B cell (primary cell): ENCODE measurements at regions not wholly inside any gene's neighbourhood (a gene's known extent, or its start where the extent isn't known, plus 50 kb on each side); places are given as distances from the start of the nearest gene placed in this dataset.

Source experiments
- ATAC-seq: fragments of 200-7000 bp; cut with Tn5 transposase; one replicate; pipeline ENCODE4 v1.10.0; 2021; ENCODE audit warnings: low read depth, mild to moderate bottlenecking, moderate number of reproducible peaks, moderate library complexity
- CTCF ChIA-PET: fragments of 350-600 bp; sonication (Branson Sonifier 250); formaldehyde crosslinking; loops from one replicate; lab custom pipeline; 2021; ENCODE audit warnings: antibody characterized with exemption, inconsistent platforms; lab: Charles Lee
- POLR2A ChIA-PET: fragments of 350-600 bp; sonication (Branson Sonifier 250); formaldehyde crosslinking; loops from one replicate; lab custom pipeline; 2021; ENCODE audit warnings: antibody characterized with exemption; lab: Charles Lee
- DNase-seq: peaks from one replicate; pipeline ENCODE4 v3.0.0; 2013
- H2AFZ ChIP-seq: 2 replicates; pipeline ENCODE4 v1.6.1; 2012; ENCODE audit warnings: mild to moderate bottlenecking, low read depth, low read length; ENCODE audit not compliant: insufficient read depth, poor library complexity, severe bottlenecking
- H3K27ac ChIP-seq, 2 donors: 1 replicate in 1 of 2; 2 replicates in 1 of 2; pipeline ENCODE4 v1.5.1; 2012 to 2013; ENCODE audit warnings: low read length in 2 of 2, mild to moderate bottlenecking in 2 of 2, moderate library complexity in 1 of 2
- H3K27me3 ChIP-seq, 4 experiments: fragments of 200-600 bp in 1 of 4; sonication (generic) in 1 of 4; replicated peaks in 1 of 4; 1 replicate in 2 of 4; 2 replicates in 2 of 4; pipeline versions ENCODE4 v1.6.1 to v1.7.0; 2013 to 2016; ENCODE audit warnings: low read length in 3 of 4, mild to moderate bottlenecking in 2 of 4, mixed read lengths in 1 of 4, moderate library complexity in 1 of 4; ENCODE audit not compliant: insufficient read depth in 4 of 4, control insufficient read depth in 3 of 4; ENCODE audit errors: control extremely low read depth in 1 of 4
- H3K36me3 ChIP-seq, 2 experiments: replicated peaks in 1 of 2; 1 replicate in 1 of 2; 2 replicates in 1 of 2; pipeline versions ENCODE4 v1.6.1 to v1.7.1; 2013; ENCODE audit warnings: low read length in 1 of 2; ENCODE audit not compliant: insufficient read depth in 2 of 2, control insufficient read depth in 1 of 2; ENCODE audit errors: control extremely low read depth in 1 of 2, extremely low read depth in 1 of 2
- H3K4me1 ChIP-seq, 2 donors: fragments of 200-600 bp in 1 of 2; sonication (generic) in 1 of 2; 1 replicate in 1 of 2; 2 replicates in 1 of 2; pipeline versions ENCODE4 v1.5.1 to v1.6.1; 2013 to 2017; ENCODE audit warnings: low read length in 2 of 2; ENCODE audit not compliant: control insufficient read depth in 2 of 2, insufficient read depth in 2 of 2
- H3K4me2 ChIP-seq: replicated peaks from 2 replicates; pipeline ENCODE3; 2012; ENCODE audit warnings: mild to moderate bottlenecking, low read depth, low read length; ENCODE audit not compliant: poor library complexity, severe bottlenecking
- H3K4me3 ChIP-seq, 5 experiments: fragments of 200-600 bp in 1 of 5; sonication (generic) in 1 of 5; 1 replicate in 3 of 5; 2 replicates in 2 of 5; pipeline versions ENCODE4 v1.5.1 to v1.7.0; 2011 to 2016; ENCODE audit warnings: low read length in 4 of 5, mild to moderate bottlenecking in 4 of 5, low read depth in 2 of 5, control low read depth in 1 of 5, moderate library complexity in 1 of 5; ENCODE audit not compliant: insufficient read depth in 1 of 5; ENCODE audit errors: control extremely low read depth in 1 of 5, extremely low read depth in 1 of 5
- H3K79me2 ChIP-seq: fragments of 200-600 bp; sonication (generic); one replicate; pipeline ENCODE4 v1.6.0; 2016; ENCODE audit warnings: low read length; ENCODE audit not compliant: control insufficient read depth, insufficient read depth
- H3K9ac ChIP-seq: fragments of 200-600 bp; sonication (generic); 2 replicates; pipeline ENCODE4 v1.6.1; 2017; ENCODE audit warnings: mild to moderate bottlenecking, low read length, moderate library complexity
- H3K9me3 ChIP-seq, 3 donors: one replicate each; pipeline versions ENCODE4 v1.6.1 to v1.7.1; 2013; ENCODE audit warnings: low read length in 2 of 3; ENCODE audit not compliant: control insufficient read depth in 2 of 3, insufficient read depth in 1 of 3; ENCODE audit errors: control extremely low read depth in 1 of 3
- H4K20me1 ChIP-seq: 2 replicates; pipeline ENCODE4 v1.6.0; 2012; ENCODE audit warnings: mild to moderate bottlenecking, low read length; ENCODE audit not compliant: insufficient read depth, control insufficient read depth, poor library complexity, severe bottlenecking
- H3K27ac Mint-ChIP-seq: one replicate; pipeline ENCODE4 v1.8.0; 2021; ENCODE audit warnings: mixed read lengths
- H3K27me3 Mint-ChIP-seq: one replicate; pipeline ENCODE4 v1.8.0; 2021; ENCODE audit warnings: mixed read lengths
- H3K4me1 Mint-ChIP-seq: one replicate; pipeline ENCODE4 v1.8.0; 2021; ENCODE audit warnings: mixed read lengths
- H3K4me3 Mint-ChIP-seq: one replicate; pipeline ENCODE4 v1.8.0; 2021; ENCODE audit warnings: mixed read lengths
- H3K9me3 Mint-ChIP-seq: one replicate; pipeline ENCODE4 v1.8.0; 2022; ENCODE audit warnings: mixed read lengths; ENCODE audit not compliant: insufficient read depth
- CTCF ChIP-seq: fragments of 200-600 bp; IDR thresholded peaks from one replicate; pipeline ENCODE4 v1.8.0; 2022; ENCODE audit warnings: antibody characterized with exemption, mild to moderate bottlenecking
- EZH2 ChIP-seq: IDR thresholded peaks from 2 replicates; pipeline ENCODE4 v1.6.1; 2012; ENCODE audit warnings: borderline replicate concordance, low read depth, mild to moderate bottlenecking, moderate library complexity, low read length; ENCODE audit not compliant: insufficient read depth, poor library complexity, severe bottlenecking
- whole genome bisulfite sequencing: methylation state at CpG from one replicate; pipeline ENCODE4 v1.1.5; 2013; ENCODE audit warnings: missing lambda C conversion rate; ENCODE audit not compliant: insufficient coverage; 5-methylcytosine and 5-hydroxymethylcytosine counted together
- intact Hi-C: fragments of 100-400 bp; cut with micrococcal nuclease; formaldehyde crosslinking; loops from one replicate; pipeline ENCODE4 v1.10.0; 2022

DNA sequence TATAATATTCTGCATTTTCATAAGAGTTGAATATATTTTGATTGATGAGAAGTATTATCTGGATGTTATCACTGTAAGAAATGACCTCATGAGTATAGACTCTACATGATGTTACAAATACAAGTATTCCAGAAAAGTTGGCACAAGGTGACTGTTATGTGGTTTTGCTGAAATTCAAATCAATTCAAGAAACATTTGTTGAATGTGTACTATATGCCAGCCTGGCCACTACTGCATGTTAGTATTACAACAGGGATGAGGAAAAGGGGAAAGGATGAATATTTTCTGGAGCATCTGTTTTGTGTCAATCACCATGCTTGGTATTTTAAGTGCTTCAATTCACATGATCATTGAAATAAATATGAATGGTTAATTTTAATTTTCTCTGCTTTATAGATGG is 250.9 kb upstream of the PBX1 start:
- Histone ChIP-seq H3K27ac (no peak overlapping the region), H3K36me3 (no peaks in the 10 kb centered on the region), H3K4me2 (no peak overlapping the region), H3K4me3 (no peak overlapping the region), H3K9me3 (no peaks in the 10 kb centered on the region), H4K20me1 (no peaks in the 10 kb centered on the region), H2AFZ (no peak overlapping the region), H3K4me1 (no peaks in the 10 kb centered on the region), H3K79me2 (no peaks in the 10 kb centered on the region), H3K9ac (no peak overlapping the region), H3K27me3 (no peaks in the 10 kb centered on the region)
- no peaks in the 10 kb centered on the region for H3K9me3 Mint-ChIP-seq
- ATAC-seq (no peak), DNase-seq (no peak)
- no peak for TF ChIP-seq EZH2
- no peak for TF ChIP-seq CTCF
- ChIA-PET CTCF (no interaction called here), POLR2A (no interaction called here)
- no peaks in the 10 kb centered on the region for H3K4me1 Mint-ChIP-seq
- no peak overlapping the region for H3K4me3 Mint-ChIP-seq
- intact Hi-C loops = no loop called here
- no peaks in the 10 kb centered on the region for H3K27me3 Mint-ChIP-seq
- H3K27ac Mint-ChIP-seq = no peak overlapping the region

- H3K4me2 ChIP-seq = no peak overlapping the region
- Mint-ChIP-seq H3K27ac (no peak overlapping the region), H3K4me1 (no peaks in the 10 kb centered on the region), H3K9me3 (no peaks in the 10 kb centered on the region), H3K4me3 (no peak overlapping the region), H3K27me3 (no peaks in the 10 kb centered on the region)
- H2AFZ ChIP-seq = no peak overlapping the region
- no peaks in the 10 kb centered on the region for H3K4me1 ChIP-seq
- H3K9ac ChIP-seq = no peak overlapping the region
- POLR2A ChIA-PET = no interaction called here
- H4K20me1 ChIP-seq = no peaks in the 10 kb centered on the region
- H3K9me3 ChIP-seq = no peaks in the 10 kb centered on the region
- H3K79me2 ChIP-seq = no peaks in the 10 kb centered on the region
- 83% methylated on average over 1 of the region's 3 CpGs for WGBS
- CTCF ChIA-PET = no interaction called here
- no peak for DNase-seq
- no peaks in the 10 kb centered on the region for H3K36me3 ChIP-seq
- no peak for ATAC-seq
- intact Hi-C loops = no loop called here
- H3K27me3 ChIP-seq = no peaks in the 10 kb centered on the region
- no peak overlapping the region for H3K4me3 ChIP-seq
- no peak overlapping the region for H3K27ac ChIP-seq
- TF ChIP-seq CTCF (no peak), EZH2 (no peak)
Measured at GRCh38 chr1:164310166-164310565, 248.8 kb upstream of the PBX1 start.
